ENCODE measurements at regions not wholly inside any gene's neighbourhood (a gene's known extent, or its start where the extent isn't known, plus 50 kb on each side); places are given as distances from the start of the nearest gene placed in this dataset.
A peak's percentile ranks its signal among the peaks of the same experiment; 100 is the strongest.
"Not testable (repeated sequence)": the region's sequence is repeated elsewhere in the genome, so short reads cannot be mapped to it uniquely, and the experiment has no call there.

DNA sequence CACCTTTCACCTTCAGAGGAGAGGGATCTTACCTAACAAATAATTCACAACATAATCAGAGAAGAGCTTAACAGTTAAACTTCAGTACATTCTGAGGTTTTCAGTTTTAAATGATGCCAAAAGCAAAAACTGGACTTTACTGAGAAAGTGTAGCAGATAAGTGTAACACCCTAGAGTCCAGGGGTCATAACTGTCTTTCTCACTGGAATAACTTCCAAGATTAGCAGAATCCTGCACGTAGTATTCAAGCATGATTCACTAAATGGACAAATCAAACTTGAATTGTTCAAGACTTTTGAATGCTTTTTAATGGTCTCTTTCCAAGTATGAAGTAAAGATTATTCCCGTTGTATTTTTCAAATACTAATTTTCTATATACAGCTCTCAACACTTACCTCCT, 180.1 kb upstream of the NREP start:
- no peak for DNase-seq

DNA sequence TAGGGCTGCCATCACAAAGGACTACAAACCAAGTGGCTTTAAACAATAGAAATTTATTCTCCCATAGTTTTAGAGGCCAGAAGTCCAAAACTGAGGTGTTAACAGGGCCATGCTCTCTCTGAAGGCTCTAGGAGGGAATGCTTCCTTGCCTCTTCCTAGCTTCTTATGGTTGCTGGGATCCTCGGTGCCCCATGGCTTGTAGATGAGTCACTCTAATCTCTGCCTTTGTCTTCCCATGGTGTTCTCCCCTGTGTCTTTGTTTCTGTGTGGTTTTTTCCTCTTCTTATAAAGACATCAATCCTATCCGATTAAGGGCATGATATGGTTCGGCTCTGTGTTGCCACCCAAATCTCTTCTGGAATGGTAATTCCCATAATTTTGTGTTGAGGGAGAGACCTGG, 178.8 kb upstream of the NREP start:
- DNase-seq, result no peak

DNA sequence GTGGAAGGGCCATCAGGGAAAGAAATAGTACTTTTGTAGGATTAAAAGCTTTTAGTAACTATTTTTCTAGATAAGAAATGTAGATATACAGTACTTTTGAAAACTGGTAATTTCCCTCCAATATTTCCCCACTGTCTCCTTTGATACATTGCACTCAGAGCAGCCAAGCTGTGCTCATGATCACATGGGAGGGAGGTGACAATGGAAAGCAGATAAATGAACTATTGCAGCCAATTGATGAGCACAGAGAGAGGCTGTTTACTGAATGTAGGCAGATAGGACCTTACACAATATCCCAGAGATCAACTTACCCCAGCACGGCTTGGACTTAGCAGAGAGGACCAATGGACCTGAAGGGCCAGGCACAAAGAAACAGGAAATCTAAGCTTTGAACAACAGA, 178.0 kb upstream of the NREP start:
- no peak for DNase-seq

DNA sequence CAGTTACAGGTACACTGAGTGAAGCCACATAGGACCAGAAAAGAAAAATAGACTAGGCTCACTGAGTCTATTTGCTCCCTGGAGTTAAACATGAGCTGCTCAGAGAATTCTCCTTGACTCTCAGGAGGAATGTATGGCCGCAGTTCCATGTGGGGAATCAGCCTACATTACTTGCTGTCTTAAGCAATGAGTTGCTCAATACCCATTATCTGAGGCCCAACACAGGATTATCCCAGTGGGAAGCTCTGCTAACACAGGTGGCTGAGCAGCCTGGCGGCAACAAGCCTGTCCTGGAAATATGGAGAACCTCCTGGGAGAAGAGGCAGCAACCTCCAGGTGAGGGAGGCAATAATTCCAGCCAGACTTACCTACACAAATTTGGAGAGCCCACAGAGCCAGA, 177.5 kb upstream of the NREP start:
- no peak for DNase-seq

DNA sequence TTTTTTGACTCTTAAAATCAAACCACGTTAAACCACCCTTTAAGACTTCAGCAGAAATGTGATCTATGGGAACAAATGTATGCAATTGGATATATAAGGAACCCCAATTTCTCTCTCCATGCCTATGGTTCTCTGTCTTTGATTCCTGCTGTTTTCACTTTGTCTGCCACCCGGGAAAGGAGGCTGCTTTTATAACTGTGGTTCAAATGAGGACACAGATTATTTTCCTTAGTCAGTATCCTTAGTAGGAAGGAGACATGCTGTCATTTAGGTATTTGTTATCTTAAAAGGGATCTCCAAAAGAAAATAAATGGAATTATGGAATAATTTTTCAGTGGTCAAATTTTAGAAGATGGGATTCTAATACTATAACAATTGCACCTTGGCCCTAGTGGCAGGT, 176.1 kb upstream of the NREP start:
- no peak for DNase-seq

DNA sequence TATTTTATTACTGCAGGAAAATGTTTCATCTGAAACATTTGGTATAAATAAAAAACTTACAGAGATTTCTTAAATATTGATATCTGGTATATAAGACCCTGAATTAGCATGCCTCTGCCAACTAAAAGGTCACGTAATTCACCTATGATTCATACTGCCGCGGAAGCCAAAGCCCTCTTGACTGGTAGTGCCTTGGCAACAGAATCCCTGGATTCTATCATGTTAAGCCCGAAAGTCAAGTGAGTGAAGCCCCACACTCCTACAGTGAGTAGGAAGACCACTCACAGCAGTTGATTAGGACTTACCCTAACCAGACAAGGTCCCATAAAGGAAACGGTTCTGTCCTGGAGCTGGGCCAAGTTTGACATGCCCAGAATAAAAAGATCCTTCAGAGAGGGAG, 175.6 kb upstream of the NREP start:
- no peak for DNase-seq

DNA sequence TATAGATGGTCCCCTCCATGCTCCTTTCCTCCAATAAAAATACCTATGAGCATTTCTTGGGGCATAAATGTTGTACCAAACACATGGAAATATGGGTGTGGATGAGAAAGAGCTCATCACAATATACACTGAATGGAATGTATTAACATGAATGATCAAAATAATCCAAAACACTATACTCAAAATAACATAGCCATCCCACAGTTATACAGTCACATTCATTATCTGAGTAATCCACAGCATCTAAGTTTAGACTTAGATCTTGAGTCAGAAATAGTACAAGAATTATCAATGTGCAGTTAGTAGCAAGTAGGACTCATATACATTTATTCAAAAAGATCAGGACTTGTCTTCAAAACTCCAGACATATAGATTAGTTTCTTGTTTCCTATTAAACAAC, 175.2 kb upstream of the NREP start:
- DNase-seq, result no peak

DNA sequence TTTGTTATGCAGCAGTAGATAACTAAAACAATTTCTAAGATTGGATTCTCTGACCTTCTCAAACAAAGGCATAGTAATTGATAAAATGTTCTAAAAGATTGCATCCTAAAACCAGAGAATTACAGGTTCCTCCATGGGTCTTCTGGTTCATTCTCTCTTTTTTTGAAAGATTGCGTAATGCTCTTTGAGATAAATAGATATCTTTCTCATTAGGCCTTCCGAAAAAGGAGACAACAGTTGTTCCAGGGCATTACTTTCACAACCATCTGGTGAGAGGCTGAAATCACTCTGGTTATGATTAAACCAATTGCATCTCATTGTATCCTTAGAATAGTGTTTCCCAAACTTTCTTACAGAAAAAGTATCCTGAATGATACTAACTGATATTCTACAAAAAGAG, 174.7 kb upstream of the NREP start:
- DNase-seq, result no peak

DNA sequence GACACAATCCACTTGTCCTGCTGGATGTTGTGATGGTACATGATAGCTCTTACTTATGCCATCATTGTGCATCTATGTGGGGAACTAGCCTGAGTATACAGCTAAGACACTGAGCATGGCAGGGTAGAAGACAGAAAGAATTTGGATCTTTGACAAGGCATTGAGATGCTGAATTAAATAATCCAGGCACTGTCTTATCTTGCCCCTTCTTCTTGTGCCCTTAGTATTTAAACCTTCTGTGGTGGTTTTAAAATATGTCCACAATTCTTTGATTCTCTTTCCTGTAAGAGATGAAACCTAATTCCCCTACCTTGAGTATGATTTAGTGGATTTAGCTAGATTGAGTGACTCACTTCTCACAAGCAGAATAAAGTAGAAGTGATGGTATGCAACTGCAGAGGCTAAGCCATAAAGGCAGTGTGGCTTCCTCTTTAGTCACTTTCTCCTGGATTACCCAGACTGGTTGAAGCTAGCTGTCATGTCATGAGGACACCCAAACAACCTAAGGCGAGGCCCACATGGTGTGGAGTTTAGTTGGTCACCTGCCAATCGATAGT, 174.0 kb upstream of the NREP start:
- DNase-seq, result peak; percentile 85

DNA sequence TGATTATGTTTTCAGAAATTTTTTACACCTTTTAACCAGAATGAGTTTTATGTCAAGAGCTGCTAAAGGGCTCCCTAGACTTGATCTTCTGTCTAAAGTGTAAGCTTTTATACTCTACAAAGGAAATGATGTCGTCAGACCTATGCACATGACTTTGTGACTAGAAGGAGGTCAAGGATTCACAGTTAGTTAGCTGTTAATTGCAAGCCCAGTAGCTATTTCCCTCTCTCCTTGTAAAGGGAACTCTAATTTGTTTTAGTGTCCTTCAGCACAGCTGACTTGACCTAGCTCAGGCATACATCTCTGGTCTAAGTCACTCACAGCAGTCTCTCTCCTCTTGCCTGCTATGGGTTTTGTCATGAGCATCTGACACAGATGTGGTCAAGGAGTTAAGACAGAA, 173.5 kb upstream of the NREP start:
- DNase-seq, result no peak

DNA sequence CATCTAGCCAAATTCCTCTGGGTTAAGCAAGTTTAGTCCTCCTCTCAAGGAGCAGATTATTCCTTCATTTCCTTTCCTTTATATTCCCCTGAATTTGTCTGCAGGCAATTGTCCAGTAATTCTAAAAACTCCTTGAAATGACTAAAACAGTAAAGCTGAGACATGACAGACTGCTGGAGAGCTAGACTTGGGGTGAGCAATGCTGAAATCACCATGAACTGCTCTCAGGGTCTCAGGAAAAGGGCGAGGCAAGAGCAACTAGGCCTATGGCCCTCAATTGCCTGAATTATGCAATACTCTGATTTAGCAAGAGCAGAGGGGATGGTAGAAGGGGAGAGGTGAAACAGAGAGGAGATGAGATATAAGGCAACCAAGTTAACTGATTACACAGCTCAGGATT, 172.9 kb upstream of the NREP start:
- DNase-seq, result peak; percentile 97

DNA sequence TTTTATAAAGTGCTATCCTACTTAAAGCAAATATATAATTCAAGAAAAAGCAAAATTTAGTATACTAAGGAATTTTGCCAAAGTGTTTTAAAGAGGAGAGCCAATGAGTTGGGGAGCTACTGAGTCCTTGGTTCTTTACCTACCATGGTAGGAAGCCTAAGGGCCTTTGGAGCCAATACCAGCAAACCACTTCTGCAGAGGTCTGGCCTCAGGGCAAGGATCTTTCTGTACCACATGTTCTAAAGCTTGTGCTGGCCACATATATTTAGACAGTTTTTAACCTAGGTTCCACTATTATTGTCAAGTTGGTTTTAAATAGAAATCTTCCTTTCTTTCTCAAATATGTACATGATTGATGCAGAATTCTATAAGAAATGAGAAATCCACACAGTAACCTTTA, 172.3 kb upstream of the NREP start:
- DNase-seq, result no peak

DNA sequence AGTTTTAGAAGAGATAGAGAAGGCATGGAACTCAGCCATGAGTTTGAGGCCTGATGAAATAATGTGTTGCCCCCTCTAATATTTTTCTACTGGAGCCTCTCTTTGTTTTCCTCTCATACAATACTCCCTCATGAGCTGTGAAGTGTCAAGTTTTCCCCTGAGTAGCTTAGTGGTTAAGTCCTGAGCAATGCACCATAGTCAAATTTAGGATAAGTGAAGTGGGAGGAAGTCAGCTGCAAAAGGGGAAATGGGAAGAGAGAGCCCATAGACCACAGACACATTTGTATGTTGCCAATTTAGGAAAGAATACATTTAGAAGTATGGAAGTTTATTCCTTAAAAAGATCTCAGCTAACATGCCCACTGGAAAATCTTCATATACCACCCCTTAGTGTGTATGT, 171.5 kb upstream of the NREP start:
- DNase-seq, result no peak

DNA sequence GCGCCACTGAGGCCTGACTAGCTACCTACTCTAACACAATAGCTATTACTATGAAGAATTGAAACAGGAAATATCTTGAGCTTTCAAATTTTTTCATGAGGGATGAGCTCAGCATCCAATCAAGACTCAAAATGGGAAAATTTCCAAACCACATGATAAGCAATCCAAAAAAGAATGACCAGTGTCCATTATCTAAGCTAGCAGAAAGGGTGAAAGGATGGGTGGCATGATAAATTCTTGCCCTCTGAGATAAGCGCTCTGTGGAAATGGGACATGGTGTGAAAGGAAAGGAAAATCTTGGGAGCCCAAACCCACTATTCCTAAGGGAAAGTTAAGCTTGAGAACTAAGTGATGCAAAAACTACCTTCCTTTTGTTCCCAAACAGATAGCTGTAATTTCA, 170.2 kb upstream of the NREP start:
- peak; percentile 40 for DNase-seq

DNA sequence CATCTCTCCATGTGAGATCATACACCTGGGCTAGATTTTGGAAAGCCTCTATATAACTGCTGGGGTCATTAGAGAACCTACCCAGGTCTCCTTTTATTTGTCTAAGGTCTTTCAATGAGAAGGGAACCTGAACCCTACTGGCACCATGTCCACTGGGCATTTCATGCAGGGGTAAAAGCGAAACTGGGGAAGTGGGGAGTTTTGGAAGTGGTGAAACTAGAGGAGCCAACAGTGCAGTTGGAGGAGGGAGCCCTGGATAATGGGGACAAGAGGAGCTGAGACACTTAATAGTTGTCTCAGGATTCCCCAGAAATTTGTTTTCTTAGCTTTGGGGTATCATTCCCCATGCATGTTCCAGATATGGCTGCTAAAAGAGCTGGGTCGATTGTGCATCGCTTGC, 169.0 kb upstream of the NREP start:
- DNase-seq, result no peak

DNA sequence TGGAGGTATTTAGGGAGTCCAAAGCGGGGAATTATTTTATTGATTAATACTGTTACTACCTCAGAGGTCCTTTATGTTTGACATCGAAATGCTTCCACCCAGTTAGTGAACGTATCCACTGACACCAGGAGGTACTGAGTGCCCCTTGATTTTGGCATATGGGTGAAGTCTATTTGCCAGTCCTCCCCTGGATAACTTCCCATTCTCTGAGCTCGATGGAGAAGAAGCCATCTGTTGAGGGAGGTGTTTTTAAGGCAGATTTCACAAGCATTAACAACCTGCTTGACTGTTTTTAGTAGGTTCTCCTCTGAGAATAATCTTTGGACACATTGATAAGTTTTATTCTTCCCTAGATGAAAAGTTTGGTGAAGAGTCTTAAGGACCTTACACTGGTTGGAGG, 165.3 kb upstream of the NREP start:
- DNase-seq, result no peak

DNA sequence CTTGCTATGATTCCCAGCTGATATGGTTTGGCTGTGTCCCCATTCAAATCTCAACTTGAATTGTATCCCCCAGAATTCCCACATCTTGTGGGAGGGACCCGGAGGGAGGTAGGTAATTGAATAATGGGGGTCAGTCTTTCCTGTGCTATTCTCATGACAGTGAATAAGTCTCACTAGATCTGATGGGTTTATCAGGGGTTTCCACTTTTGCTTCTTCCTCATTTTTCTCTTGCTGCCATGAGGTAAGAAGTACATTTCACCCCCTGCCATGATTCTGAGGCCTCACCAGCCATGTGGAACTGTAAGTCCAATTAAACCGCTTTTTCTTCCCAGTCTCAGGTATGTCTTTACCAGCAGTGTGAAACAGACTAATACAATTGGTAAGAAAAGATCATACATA, 164.7 kb upstream of the NREP start:
- DNase-seq, result not testable (repeated sequence)

DNA sequence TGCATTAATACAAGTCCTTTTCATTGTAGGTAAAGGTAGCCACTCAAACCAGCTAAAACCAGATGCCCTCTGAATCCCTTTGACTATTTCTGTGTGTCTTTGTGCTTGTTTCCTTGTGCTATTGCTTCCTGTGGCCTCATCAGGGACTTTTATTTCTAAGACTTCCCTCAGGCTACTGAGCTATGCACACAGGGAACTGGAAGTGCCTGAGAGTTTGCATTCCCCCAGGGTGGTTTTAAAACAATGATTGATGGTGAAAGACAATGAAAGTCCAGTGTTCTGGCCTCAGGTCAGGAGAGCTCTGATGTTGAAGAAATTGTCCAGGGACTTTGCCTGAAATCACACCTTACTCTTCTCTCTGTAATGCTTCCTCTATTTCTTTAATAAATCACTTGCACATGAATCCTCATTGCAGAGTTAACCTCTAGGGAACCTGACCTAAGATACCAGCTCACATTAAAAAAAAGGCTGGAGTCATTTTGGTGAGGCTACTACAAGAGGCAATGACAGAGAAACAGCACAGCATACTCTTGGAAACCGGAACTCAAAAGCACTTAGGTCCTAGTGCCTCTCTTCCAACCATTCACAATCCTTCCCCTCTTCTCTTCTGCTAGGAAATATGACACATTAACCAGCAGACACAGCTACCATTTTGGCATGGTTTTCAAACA, 158.1 kb upstream of the NREP start:
- DNase-seq, result no peak

DNA sequence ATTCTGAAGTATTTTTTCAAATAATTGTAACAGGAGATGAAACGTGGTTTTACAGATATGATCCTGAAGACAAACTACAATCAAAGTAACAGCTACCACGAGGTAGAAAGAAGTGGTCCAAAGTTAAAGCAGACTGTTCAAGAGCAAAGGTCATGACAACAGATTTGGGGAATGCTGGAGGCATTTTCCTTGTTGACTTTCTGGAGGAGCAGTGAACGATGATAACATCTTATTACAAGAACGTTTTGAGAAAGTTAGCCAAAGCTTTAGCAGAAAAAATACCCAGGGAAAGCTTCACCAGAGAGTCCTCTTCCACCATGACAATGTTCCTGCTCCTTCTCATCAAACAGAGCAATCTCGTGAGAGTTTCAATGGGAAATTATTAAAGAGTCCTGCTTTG, 145.4 kb upstream of the NREP start:
- no peak for DNase-seq

DNA sequence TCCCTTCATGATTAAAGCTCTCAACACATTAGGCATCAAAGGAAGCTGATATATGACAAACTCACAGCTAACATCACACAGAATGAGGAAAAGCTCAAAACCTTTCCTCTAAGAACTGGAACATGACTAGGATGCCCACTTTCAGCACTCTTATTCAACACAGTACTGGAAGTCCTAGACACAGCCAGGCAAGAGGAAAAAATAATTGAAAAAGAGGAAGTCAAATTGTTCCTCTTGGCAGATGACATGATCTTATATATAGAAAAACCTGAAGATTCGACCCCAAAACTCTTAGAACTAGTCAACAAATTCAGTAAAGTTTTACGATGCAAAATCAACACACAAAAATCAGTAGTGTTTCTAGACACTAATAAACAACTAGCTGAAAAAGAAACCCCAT, 144.3 kb upstream of the NREP start:
- DNase-seq, result no peak

DNA sequence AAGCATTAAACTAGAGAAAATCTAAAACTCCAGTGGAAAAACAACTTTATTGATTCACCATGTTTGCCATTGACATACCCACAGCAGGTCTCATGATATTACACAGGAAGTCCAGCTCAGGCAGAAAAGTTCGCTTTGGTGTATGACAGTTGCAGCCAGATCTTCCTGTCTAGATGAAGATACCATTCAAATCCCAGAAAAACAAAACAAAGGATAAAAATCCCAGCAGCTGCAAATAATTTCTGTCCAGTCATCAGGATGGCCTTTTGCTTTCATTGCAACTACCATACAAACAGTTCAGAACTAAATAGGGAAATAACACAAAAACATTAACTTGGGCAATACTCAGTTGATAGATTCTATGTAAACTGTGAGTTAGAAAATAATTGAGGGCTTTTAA, 136.0 kb upstream of the NREP start:
- DNase-seq, result peak; percentile 9

DNA sequence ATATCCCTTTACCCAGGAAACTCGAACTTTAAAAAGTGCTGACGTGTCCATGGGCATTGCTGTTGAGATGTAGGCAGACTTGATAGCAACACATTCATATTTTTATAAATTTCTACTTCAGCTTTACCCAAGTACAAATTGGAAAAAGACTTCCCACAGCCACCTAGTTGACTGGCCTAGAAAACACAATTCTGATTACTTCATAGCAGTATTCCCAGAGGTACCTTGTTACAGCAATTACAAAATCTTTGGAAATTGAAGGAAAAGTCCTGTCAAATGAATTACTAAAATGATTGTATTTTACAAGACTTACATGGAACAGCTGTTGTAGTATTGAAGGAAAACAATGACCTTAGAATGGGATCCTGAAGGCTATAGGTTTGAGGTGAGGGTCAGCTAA, 130.7 kb upstream of the NREP start:
- DNase-seq, result no peak

DNA sequence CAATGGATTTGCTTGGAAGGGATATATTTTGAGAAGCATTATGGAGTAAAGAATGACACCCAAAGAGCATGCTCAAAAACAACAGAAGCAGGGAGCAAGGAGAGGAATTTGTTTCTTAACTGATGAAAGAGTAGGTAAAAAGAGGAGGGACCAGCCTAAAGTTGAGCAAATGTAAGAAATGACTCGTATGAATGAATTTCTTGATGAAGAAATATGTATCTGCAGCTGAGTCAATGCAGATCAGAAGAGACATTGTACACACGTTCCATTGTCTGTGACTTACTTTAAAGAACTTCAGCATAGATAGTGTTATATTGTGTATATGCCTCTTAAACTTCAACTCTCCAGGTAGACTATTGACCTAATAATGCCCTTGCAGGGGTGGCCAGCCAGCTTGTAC, 112.7 kb upstream of the NREP start:
- DNase-seq, result peak; percentile 77

DNA sequence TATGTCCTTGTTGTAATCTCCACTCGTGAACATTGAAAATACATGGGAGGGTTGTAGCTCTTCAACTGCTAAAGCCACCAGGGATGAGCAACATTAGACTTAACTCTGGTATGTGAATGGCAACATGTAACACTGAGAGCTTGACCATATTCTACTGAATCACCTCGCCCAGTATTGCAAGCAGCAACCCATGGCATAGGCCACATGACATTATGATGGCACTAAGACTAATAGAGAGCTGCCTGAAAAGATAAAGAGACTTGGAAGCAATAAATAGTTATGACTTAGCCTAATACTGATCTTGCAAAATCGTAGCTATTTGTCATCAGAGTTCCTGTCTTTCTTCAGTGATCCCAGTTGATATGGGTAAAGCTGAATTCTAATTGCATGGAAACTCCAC, 108.4 kb upstream of the NREP start:
- no peak for DNase-seq

DNA sequence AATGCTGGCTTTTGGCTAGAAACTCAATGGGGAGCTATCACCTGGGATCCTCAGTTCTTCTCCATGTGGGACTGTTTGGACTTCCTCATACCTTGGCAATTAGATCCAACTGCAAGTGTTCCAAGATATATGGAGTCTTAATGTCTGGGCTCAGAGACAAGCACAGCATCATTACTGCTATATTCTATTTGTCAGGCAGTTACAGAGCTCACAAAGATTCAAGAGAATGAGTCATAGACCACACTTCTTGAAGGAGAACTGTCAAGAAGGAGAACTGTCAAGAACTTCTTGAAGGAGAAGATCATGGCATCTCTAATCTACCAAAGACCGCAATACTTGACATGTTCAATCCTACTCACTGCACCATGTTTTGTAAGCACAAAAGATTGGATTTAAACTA, 106.8 kb upstream of the NREP start:
- DNase-seq, result peak; percentile 44

Data from fibroblast of skin of abdomen (primary cell).